ENCODE measurements at regions not wholly inside any gene's neighbourhood (a gene's known extent, or its start where the extent isn't known, plus 50 kb on each side); places are given as distances from the start of the nearest gene placed in this dataset.

DNA sequence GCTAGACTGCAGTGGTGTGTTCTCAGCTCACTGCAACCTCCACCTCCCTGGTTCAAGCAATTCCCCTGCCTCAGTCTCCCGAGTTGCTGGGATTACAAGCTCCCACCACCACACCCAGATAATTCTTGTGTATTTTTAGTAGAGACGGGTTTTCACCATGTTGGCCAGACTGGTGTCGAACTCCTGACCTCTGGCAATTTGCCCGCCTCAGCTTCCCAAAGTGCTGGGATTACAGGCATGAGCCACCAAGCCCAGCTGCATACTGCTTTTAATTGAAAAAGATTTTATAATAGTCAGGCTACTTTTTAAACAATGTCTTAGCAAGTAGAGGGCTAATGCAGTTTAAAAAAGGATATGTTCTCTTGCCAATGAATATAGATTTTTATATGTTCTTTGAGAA lies 668.9 kb downstream of the SLC6A15 start:
- TF ChIP-seq CTCF (IDR thresholded peaks at IDR 0.05; ENCODE audit: low read length) (no peak), EZH2 (IDR thresholded peaks at IDR 0.05; ENCODE audit: borderline replicate concordance, low read length) (no peak)
